HL-60 (cell line): ENCODE measurements at regions not wholly inside any gene's neighbourhood (a gene's known extent, or its start where the extent isn't known, plus 50 kb on each side); places are given as distances from the start of the nearest gene placed in this dataset.

Experiments used
- DNase-seq, 2 experiments: peaks; one replicate each; pipeline ENCODE4 v3.0.0-alpha.2; 2010 to 2020; ENCODE audit warnings: low read depth in 1 of 2, low spot score in 1 of 2
- H3K27ac ChIP-seq: fragments of 250-450 bp; sonication (Bioruptor Pico); replicated peaks from 2 replicates; pipeline ENCODE4 v1.5.1; 2020; ENCODE audit warnings: mild to moderate bottlenecking, moderate library complexity
- H3K27me3 ChIP-seq: fragments of 250-450 bp; sonication (Bioruptor Pico); 2 replicates; pipeline ENCODE4 v1.5.1; 2021; ENCODE audit warnings: mild to moderate bottlenecking, moderate library complexity; ENCODE audit not compliant: insufficient read depth, poor library complexity, severe bottlenecking
- H3K4me3 ChIP-seq: replicated peaks from 2 replicates; pipeline ENCODE4 v1.5.1; 2011; ENCODE audit warnings: mild to moderate bottlenecking, control low read depth, low read length; ENCODE audit not compliant: insufficient read depth
- GABPA ChIP-seq: IDR thresholded peaks from 2 replicates; pipeline ENCODE4 v1.6.1; 2012; ENCODE audit warnings: low read depth
- POLR2AphosphoS5 ChIP-seq: IDR thresholded peaks from 2 replicates; pipeline ENCODE4 v1.6.1; 2012; ENCODE audit warnings: low read depth
- REST ChIP-seq: IDR thresholded peaks from 2 replicates; pipeline ENCODE4 v1.6.1; 2012; ENCODE audit warnings: low read depth; ENCODE audit not compliant: insufficient replicate concordance
- SPI1 ChIP-seq: IDR thresholded peaks from 2 replicates; pipeline ENCODE4 v1.6.1; 2012; ENCODE audit warnings: low read depth, mild to moderate bottlenecking, borderline replicate concordance
- TF ChIP-seq, protein P1 (sequence below): IDR thresholded peaks from one replicate; pipeline ENCODE4 v1.5.1; 2011; ENCODE audit warnings: low read length, control low read depth, inconsistent platforms; ENCODE audit not compliant: insufficient read depth

DNA sequence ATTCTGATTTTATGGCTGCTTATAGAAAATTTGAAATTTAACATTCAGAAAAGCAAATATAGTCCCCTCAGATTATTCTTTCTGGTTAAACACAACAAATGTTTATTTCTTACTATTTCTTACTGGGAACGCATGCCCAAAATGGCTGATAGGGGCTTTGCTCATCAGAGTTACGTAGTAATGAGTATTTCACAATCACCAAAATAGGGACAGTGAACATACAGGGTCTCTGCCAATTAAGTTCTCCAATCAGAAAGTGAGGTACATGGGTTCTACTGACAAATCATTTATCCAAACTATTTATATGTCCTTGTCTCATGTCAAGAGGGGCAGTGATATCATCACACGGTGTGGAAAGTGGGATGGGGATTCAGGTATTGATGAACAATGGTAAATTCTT, 154.5 kb downstream of the BCHE start:
- Histone ChIP-seq H3K4me3 (no peak overlapping the region), H3K27me3 (no peaks in the 10 kb centered on the region), H3K27ac (no peak overlapping the region)
- no peak for DNase-seq
- no peak for TF ChIP-seq GABPA
- no peak for TF ChIP-seq SPI1
- TF ChIP-seq, protein P1, sequence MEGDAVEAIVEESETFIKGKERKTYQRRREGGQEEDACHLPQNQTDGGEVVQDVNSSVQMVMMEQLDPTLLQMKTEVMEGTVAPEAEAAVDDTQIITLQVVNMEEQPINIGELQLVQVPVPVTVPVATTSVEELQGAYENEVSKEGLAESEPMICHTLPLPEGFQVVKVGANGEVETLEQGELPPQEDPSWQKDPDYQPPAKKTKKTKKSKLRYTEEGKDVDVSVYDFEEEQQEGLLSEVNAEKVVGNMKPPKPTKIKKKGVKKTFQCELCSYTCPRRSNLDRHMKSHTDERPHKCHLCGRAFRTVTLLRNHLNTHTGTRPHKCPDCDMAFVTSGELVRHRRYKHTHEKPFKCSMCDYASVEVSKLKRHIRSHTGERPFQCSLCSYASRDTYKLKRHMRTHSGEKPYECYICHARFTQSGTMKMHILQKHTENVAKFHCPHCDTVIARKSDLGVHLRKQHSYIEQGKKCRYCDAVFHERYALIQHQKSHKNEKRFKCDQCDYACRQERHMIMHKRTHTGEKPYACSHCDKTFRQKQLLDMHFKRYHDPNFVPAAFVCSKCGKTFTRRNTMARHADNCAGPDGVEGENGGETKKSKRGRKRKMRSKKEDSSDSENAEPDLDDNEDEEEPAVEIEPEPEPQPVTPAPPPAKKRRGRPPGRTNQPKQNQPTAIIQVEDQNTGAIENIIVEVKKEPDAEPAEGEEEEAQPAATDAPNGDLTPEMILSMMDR: no peak

DNA sequence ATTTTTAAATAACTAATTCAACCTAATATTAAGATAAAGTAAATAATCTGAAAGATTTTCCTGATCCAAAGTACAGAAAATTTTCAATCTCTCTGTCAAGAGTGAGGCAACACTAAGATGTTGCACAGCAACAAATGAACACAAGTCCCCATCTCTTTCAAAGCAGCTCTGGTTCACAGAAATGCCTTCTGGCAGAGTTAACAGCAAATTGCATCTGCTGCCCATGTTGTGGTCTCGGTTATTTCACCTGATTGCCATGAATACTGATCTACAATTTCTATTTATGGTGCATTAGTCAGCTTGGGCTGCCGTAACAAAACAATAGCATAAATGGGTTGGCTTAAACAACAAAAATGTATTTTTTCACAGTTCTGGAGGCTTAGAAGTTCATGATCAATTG, 167.3 kb downstream of the BCHE start:
- Histone ChIP-seq H3K4me3 (no peak overlapping the region), H3K27ac (no peak overlapping the region), H3K27me3 (no peaks in the 10 kb centered on the region)
- TF ChIP-seq SPI1 (no peak), REST (no peak), POLR2AphosphoS5 (no peak), GABPA (no peak)
- TF ChIP-seq, protein P1: no peak
- DNase-seq: no peak

GRCh38 chr3:165669504-165669903, 167.7 kb downstream of the BCHE start:
- no peak for DNase-seq

More at GRCh38 chr3:165669504-165669903, 167.7 kb downstream of the BCHE start:
- Histone ChIP-seq H3K27ac (no peak overlapping the region), H3K27me3 (no peaks in the 10 kb centered on the region), H3K4me3 (no peak overlapping the region)
- no peak for TF ChIP-seq SPI1
- TF ChIP-seq, protein P1: no peak
- no peak for TF ChIP-seq POLR2AphosphoS5
- TF ChIP-seq REST: no peak
- no peak for TF ChIP-seq GABPA
